Esophagus (tissue), 2 donors: ENCODE measurements at regions not wholly inside any gene's neighbourhood (a gene's known extent, or its start where the extent isn't known, plus 50 kb on each side); places are given as distances from the start of the nearest gene placed in this dataset.

ENCODE experiments used
- H3K27ac ChIP-seq, 2 donors: one replicate each; pipeline ENCODE4 v1.5.1; 2013; ENCODE audit warnings: low read depth in 2 of 2, mild to moderate bottlenecking in 2 of 2, inconsistent platforms in 1 of 2, low read length in 1 of 2, moderate library complexity in 1 of 2
- H3K27me3 ChIP-seq, 2 donors: one replicate each; pipeline ENCODE4 v1.6.1; 2013; ENCODE audit warnings: low read length in 2 of 2, control low read depth in 1 of 2, mild to moderate bottlenecking in 1 of 2; ENCODE audit not compliant: insufficient read depth in 2 of 2, control insufficient read depth in 1 of 2
- H3K36me3 ChIP-seq, 2 donors: one replicate each; pipeline ENCODE4 v1.6.1; 2013; ENCODE audit warnings: low read length in 1 of 2; ENCODE audit not compliant: control insufficient read depth in 2 of 2, insufficient read depth in 2 of 2
- H3K4me1 ChIP-seq, 2 donors: one replicate each; pipeline ENCODE4 v1.6.1; 2013; ENCODE audit warnings: low read length in 1 of 2; ENCODE audit not compliant: control insufficient read depth in 2 of 2, insufficient read depth in 2 of 2
- H3K4me3 ChIP-seq, 2 donors: one replicate each; pipeline ENCODE4 v1.5.1; 2013; ENCODE audit warnings: low read length in 2 of 2, mild to moderate bottlenecking in 2 of 2, low read depth in 1 of 2, moderate library complexity in 1 of 2
- H3K9me3 ChIP-seq, 2 donors: one replicate each; pipeline ENCODE4 v1.6.1; 2013; ENCODE audit warnings: mild to moderate bottlenecking in 2 of 2, low read depth in 1 of 2, low read length in 1 of 2, moderate library complexity in 1 of 2; ENCODE audit not compliant: control insufficient read depth in 2 of 2, insufficient read depth in 1 of 2
- WGBS, 2 donors: extraction: QIAGEN DNeasy Blood & Tissue Kit; methylation state at CpG; one replicate each; pipeline ENCODE4 v1.1.7; 2013; 5-methylcytosine and 5-hydroxymethylcytosine counted together
- donor health status: healthy with polysubstance abuse.
- donor health status: Bipolar disorder and iron deficiency.

GRCh38 chr13:106756446-106756845 lies 188.5 kb upstream of the ARGLU1 start:
- H3K4me3 ChIP-seq = no peak overlapping the region
- no peaks in the 10 kb centered on the region for H3K27me3 ChIP-seq
- H3K4me1 ChIP-seq = no peaks in the 10 kb centered on the region
- no peak overlapping the region for H3K27ac ChIP-seq
- 60 to 61% methylated on average over 8 of the region's 8 CpGs for WGBS, 2 donors
- H3K9me3 ChIP-seq = no peaks in the 10 kb centered on the region
- no peaks in the 10 kb centered on the region for H3K36me3 ChIP-seq

GRCh38 chr13:106755542-106755941 lies 187.6 kb upstream of the ARGLU1 start:
- H3K36me3 ChIP-seq = no peaks in the 10 kb centered on the region
- no peaks in the 10 kb centered on the region for H3K9me3 ChIP-seq
- H3K27ac ChIP-seq = no peak overlapping the region
- no peak overlapping the region for H3K4me3 ChIP-seq
- H3K4me1 ChIP-seq = no peaks in the 10 kb centered on the region
- WGBS, 2 donors = 89 to 91% methylated on average over 9 of the region's 9 CpGs
- no peaks in the 10 kb centered on the region for H3K27me3 ChIP-seq

- Histone ChIP-seq H3K27ac (no peak overlapping the region), H3K36me3 (no peaks in the 10 kb centered on the region), H3K27me3 (no peaks in the 10 kb centered on the region), H3K9me3 (no peaks in the 10 kb centered on the region), H3K4me1 (no peaks in the 10 kb centered on the region), H3K4me3 (no peak overlapping the region)
- WGBS, 2 donors = 33 to 50% methylated on average over 6 of the region's 6 CpGs
Observed at GRCh38 chr13:106753251-106753650, 185.3 kb upstream of the ARGLU1 start.

GRCh38 chr13:106752584-106753170 lies 184.7 kb upstream of the ARGLU1 start:
- H3K4me1 ChIP-seq = no peaks in the 10 kb centered on the region
- H3K9me3 ChIP-seq = no peaks in the 10 kb centered on the region
- H3K27me3 ChIP-seq = no peaks in the 10 kb centered on the region
- WGBS, 2 donors = 57 to 67% methylated on average over 6 of the region's 6 CpGs
- no peaks in the 10 kb centered on the region for H3K36me3 ChIP-seq
- H3K27ac ChIP-seq = no peak overlapping the region
- no peak overlapping the region for H3K4me3 ChIP-seq

- no peak overlapping the region for H3K27ac ChIP-seq
- no peaks in the 10 kb centered on the region for H3K4me1 ChIP-seq
- WGBS, 2 donors = 50 to 74% methylated on average over 2 of the region's 2 CpGs
Observed at GRCh38 chr13:106748785-106749184, 180.8 kb upstream of the ARGLU1 start.

GRCh38 chr13:106744516-106744915 lies 176.6 kb upstream of the ARGLU1 start:
- H3K36me3 ChIP-seq = no peaks in the 10 kb centered on the region
- H3K27ac ChIP-seq = no peak overlapping the region
- H3K27me3 ChIP-seq = no peaks in the 10 kb centered on the region
- no peak overlapping the region for H3K4me3 ChIP-seq
- no peaks in the 10 kb centered on the region for H3K4me1 ChIP-seq
- 83 to 93% methylated on average over 6 of the region's 6 CpGs for WGBS, 2 donors
- no peaks in the 10 kb centered on the region for H3K9me3 ChIP-seq

More at GRCh38 chr13:106748785-106749184, 180.8 kb upstream of the ARGLU1 start:
- H3K4me3 ChIP-seq = no peak overlapping the region
- no peaks in the 10 kb centered on the region for H3K36me3 ChIP-seq
- H3K9me3 ChIP-seq = no peaks in the 10 kb centered on the region
- no peaks in the 10 kb centered on the region for H3K27me3 ChIP-seq

GRCh38 chr13:106738186-106738678 lies 170.3 kb upstream of the ARGLU1 start:
- no peaks in the 10 kb centered on the region for H3K27me3 ChIP-seq
- no peak overlapping the region for H3K4me3 ChIP-seq
- no peaks in the 10 kb centered on the region for H3K4me1 ChIP-seq
- no peak overlapping the region for H3K27ac ChIP-seq
- 77% methylated on average over 10 of the region's 10 CpGs for WGBS, 2 donors
- no peaks in the 10 kb centered on the region for H3K9me3 ChIP-seq
- H3K36me3 ChIP-seq = no peaks in the 10 kb centered on the region

GRCh38 chr13:106736941-106737340 lies 169.0 kb upstream of the ARGLU1 start:
- Histone ChIP-seq H3K4me1 (no peaks in the 10 kb centered on the region), H3K27me3 (no peaks in the 10 kb centered on the region), H3K9me3 (no peaks in the 10 kb centered on the region), H3K27ac (no peak overlapping the region), H3K4me3 (no peak overlapping the region), H3K36me3 (no peaks in the 10 kb centered on the region)
- WGBS, 2 donors = 74 to 86% methylated on average over 12 of the region's 12 CpGs

GRCh38 chr13:106734198-106734597 lies 166.3 kb upstream of the ARGLU1 start:
- 66 to 70% methylated on average over 6 of the region's 6 CpGs for WGBS, 2 donors
- no peaks in the 10 kb centered on the region for H3K4me1 ChIP-seq
- H3K27ac ChIP-seq = no peak overlapping the region
- no peaks in the 10 kb centered on the region for H3K9me3 ChIP-seq
- H3K4me3 ChIP-seq = no peak overlapping the region
- no peaks in the 10 kb centered on the region for H3K36me3 ChIP-seq
- no peaks in the 10 kb centered on the region for H3K27me3 ChIP-seq

- WGBS, 2 donors = 70 to 73% methylated on average over 6 of the region's 6 CpGs
- Histone ChIP-seq H3K27me3 (no peaks in the 10 kb centered on the region), H3K4me3 (no peak overlapping the region), H3K4me1 (no peaks in the 10 kb centered on the region), H3K36me3 (no peaks in the 10 kb centered on the region), H3K9me3 (no peaks in the 10 kb centered on the region), H3K27ac (no peak overlapping the region)
Observed at GRCh38 chr13:106723036-106723435, 155.1 kb upstream of the ARGLU1 start.
